A673 (cell line): ENCODE measurements at regions not wholly inside any gene's neighbourhood (a gene's known extent, or its start where the extent isn't known, plus 50 kb on each side); places are given as distances from the start of the nearest gene placed in this dataset.

ENCODE experiments used
- BruUV-seq: library from RNA; stranded (reverse); fragments of 400-500 nt; replicated peaks from 2 replicates; lab custom pipeline; 2021; lab: Mats Ljungman, UMichigan
- CTCF ChIA-PET: fragments of 300-600 bp; sonication (Branson Sonifier 250); formaldehyde crosslinking; loops from one replicate; lab custom pipeline; 2022; ENCODE audit warnings: antibody characterized with exemption; lab: Charles Lee
- POLR2A ChIA-PET: fragments of 300-600 bp; sonication (Branson Sonifier 250); formaldehyde crosslinking; loops from one replicate; lab custom pipeline; 2022; ENCODE audit warnings: antibody characterized with exemption; ENCODE audit not compliant: low non-redundant PET; lab: Charles Lee
- DNase-seq: peaks from one replicate; pipeline ENCODE4 v3.0.0-alpha.2; 2015; ENCODE audit warnings: low spot score
- H3K27ac ChIP-seq: fragments of 200-600 bp; sonication (generic); 2 replicates; pipeline ENCODE4 v1.5.1; 2016; ENCODE audit warnings: mixed run types, low read depth, mild to moderate bottlenecking, mixed read lengths, antibody characterized with exemption, low read length; ENCODE audit not compliant: poor library complexity, severe bottlenecking
- H3K27me3 ChIP-seq: fragments of 200-600 bp; sonication (generic); replicated peaks from 2 replicates; pipeline ENCODE4 v1.6.1; 2017; ENCODE audit warnings: mixed run types, low read depth, mild to moderate bottlenecking, mixed read lengths, antibody characterized with exemption, low read length; ENCODE audit not compliant: insufficient read depth, poor library complexity
- H3K36me3 ChIP-seq: fragments of 200-600 bp; sonication (generic); 2 replicates; pipeline ENCODE4 v1.6.1; 2016; ENCODE audit warnings: mixed run types, mild to moderate bottlenecking, mixed read lengths, antibody characterized with exemption, low read length; ENCODE audit not compliant: insufficient read depth, poor library complexity, severe bottlenecking
- H3K4me1 ChIP-seq: fragments of 200-600 bp; sonication (generic); 2 replicates; pipeline ENCODE4 v1.6.1; 2017; ENCODE audit warnings: mixed run types, mild to moderate bottlenecking, mixed read lengths, antibody characterized with exemption, low read length; ENCODE audit not compliant: insufficient read depth, poor library complexity, severe bottlenecking
- H3K4me3 ChIP-seq: fragments of 200-600 bp; sonication (generic); 2 replicates; pipeline ENCODE4 v1.5.1; 2016; ENCODE audit warnings: low read depth, mixed run types, mild to moderate bottlenecking, mixed read lengths, low read length; ENCODE audit not compliant: poor library complexity, severe bottlenecking
- H3K9me3 ChIP-seq: fragments of 200-600 bp; sonication (generic); 2 replicates; pipeline ENCODE4 v1.6.1; 2016; ENCODE audit warnings: mixed run types, low read depth, mild to moderate bottlenecking, mixed read lengths, antibody characterized with exemption, low read length; ENCODE audit not compliant: poor library complexity, severe bottlenecking
- EZH2 ChIP-seq: fragments of 200-600 bp; sonication (generic); IDR thresholded peaks from 2 replicates; pipeline ENCODE4 v1.6.1; 2017; ENCODE audit warnings: borderline replicate concordance, low read depth, mild to moderate bottlenecking, mixed read lengths, antibody characterized with exemption, low read length; ENCODE audit not compliant: poor library complexity, severe bottlenecking
- intact Hi-C: fragments of 100-400 bp; cut with micrococcal nuclease; formaldehyde crosslinking; loops from one replicate; pipeline ENCODE4 v1.10.0; 2022; ENCODE audit not compliant: unreplicated experiment
- TF ChIP-seq, protein P1 (sequence below): fragments of 300-800, 200-600 bp; sonication (generic); conservative IDR thresholded peaks from 2 replicates; pipeline ENCODE4 v1.5.1; 2017; ENCODE audit warnings: low read depth, mild to moderate bottlenecking, antibody characterized with exemption, low read length, moderate library complexity, mixed read lengths

DNA sequence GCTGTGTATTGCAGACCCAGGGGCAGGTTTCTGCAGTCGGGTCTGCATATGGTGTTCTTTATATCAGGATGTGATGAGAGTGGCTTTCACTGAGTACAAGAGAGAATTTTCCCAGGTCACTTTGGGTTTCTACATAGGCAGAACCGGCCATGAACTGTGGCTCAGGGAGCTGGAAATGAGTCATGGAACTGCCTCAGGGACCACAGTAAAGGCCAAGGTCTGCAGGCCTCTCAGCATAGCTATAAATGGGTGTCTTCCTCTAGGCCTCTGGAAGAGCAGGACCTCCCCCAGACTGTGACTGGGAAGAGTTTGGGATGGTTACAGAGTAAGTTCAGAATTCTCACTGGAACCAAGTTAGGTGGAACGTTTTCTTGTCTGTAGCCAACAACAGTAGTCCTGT lies 51.8 kb upstream of the ZNF681 start:
- no peak overlapping the region for H3K27ac ChIP-seq
- POLR2A ChIA-PET, result no interaction called here
- no peaks in the 10 kb centered on the region for H3K36me3 ChIP-seq

More for the DNA sequence above, 51.8 kb upstream of the ZNF681 start:
- intact Hi-C loops, result no loop called here
- peaks cover 19% of the 10 kb centered on the region for H3K9me3 ChIP-seq
- H3K4me3 ChIP-seq, result no peak overlapping the region
- TF ChIP-seq, protein P1, sequence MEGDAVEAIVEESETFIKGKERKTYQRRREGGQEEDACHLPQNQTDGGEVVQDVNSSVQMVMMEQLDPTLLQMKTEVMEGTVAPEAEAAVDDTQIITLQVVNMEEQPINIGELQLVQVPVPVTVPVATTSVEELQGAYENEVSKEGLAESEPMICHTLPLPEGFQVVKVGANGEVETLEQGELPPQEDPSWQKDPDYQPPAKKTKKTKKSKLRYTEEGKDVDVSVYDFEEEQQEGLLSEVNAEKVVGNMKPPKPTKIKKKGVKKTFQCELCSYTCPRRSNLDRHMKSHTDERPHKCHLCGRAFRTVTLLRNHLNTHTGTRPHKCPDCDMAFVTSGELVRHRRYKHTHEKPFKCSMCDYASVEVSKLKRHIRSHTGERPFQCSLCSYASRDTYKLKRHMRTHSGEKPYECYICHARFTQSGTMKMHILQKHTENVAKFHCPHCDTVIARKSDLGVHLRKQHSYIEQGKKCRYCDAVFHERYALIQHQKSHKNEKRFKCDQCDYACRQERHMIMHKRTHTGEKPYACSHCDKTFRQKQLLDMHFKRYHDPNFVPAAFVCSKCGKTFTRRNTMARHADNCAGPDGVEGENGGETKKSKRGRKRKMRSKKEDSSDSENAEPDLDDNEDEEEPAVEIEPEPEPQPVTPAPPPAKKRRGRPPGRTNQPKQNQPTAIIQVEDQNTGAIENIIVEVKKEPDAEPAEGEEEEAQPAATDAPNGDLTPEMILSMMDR, result no peak
- TF ChIP-seq EZH2, result no peak
- no TSS peak for BruUV-seq
- H3K27me3 ChIP-seq, result no peaks in the 10 kb centered on the region
- no peak for DNase-seq
- no peaks in the 10 kb centered on the region for H3K4me1 ChIP-seq
- CTCF ChIA-PET, result no interaction called here
